ENCODE measurements at regions not wholly inside any gene's neighbourhood (a gene's known extent, or its start where the extent isn't known, plus 50 kb on each side); places are given as distances from the start of the nearest gene placed in this dataset.

DNA sequence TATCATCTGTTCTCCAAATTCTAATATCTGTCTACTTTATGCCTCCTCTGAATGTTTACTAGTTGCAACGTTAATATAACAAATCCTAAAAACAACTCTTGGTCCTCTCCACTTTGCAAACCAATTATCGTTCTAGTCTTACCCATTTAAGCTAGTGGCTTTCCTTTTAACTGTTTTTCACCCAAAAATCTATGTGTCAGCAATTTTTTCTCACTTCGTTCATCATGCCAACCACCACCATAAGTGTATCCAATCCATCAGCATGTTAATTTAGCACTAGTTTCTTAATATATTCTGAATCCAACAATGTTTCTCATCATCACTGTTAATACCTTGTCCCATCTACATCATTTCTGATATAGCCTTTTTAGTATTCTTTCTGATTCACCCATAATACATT is 90.0 kb upstream of the RORB start:
- TF ChIP-seq POLR2A (IDR thresholded peaks at IDR 0.05) (no peak), CTCF (IDR thresholded peaks at IDR 0.05) (no peak)
